ENCODE measurements at regions not wholly inside any gene's neighbourhood (a gene's known extent, or its start where the extent isn't known, plus 50 kb on each side); places are given as distances from the start of the nearest gene placed in this dataset.

- H4K20me1 ChIP-seq (ENCODE audit: insufficient read depth, low read length): no peaks in the 10 kb centered on the region
- DNase-seq (ENCODE audit: insufficient read length, low spot score, missing footprints): no peak
- H3K9me3 ChIP-seq (ENCODE audit: low read depth, low read length): no peaks in the 10 kb centered on the region
- H3K4me1 ChIP-seq (ENCODE audit: insufficient read depth, low read length): no peaks in the 10 kb centered on the region
- no peak overlapping the region for H2AFZ ChIP-seq (ENCODE audit: low read length)
- H3K4me3 ChIP-seq (ENCODE audit: insufficient read depth, low read length): no peak overlapping the region
- no peaks in the 10 kb centered on the region for H3K79me2 ChIP-seq (ENCODE audit: insufficient read depth, low read length)
- TF ChIP-seq CTCF (IDR thresholded peaks at IDR 0.05; ENCODE audit: extremely low read depth, low read depth, low read length): no peak
- H3K27ac ChIP-seq (ENCODE audit: low read depth, low read length): no peak overlapping the region
- H3K27me3 ChIP-seq (ENCODE audit: insufficient read depth, low read length): no peaks in the 10 kb centered on the region
- no peak overlapping the region for H3K4me2 ChIP-seq (ENCODE audit: insufficient read depth, low read length)
- H3K36me3 ChIP-seq (ENCODE audit: insufficient read depth, low read length): no peaks in the 10 kb centered on the region
Observed at GRCh38 chrX:140355922-140356321, 148.9 kb downstream of the SOX3 start.

GRCh38 chrX:140355429-140355828 is 149.4 kb downstream of the SOX3 start:
- TF ChIP-seq CTCF (IDR thresholded peaks at IDR 0.05; ENCODE audit: extremely low read depth, low read depth, low read length): no peak
- Histone ChIP-seq H4K20me1 (ENCODE audit: insufficient read depth, low read length) (no peaks in the 10 kb centered on the region), H3K9me3 (ENCODE audit: low read depth, low read length) (no peaks in the 10 kb centered on the region)

GRCh38 chrX:140354431-140355120 is 150.3 kb downstream of the SOX3 start:
- H3K4me3 ChIP-seq (ENCODE audit: insufficient read depth, low read length): no peak overlapping the region
- H3K36me3 ChIP-seq (ENCODE audit: insufficient read depth, low read length): no peaks in the 10 kb centered on the region
- H4K20me1 ChIP-seq (ENCODE audit: insufficient read depth, low read length): no peaks in the 10 kb centered on the region
- no peak for DNase-seq (ENCODE audit: insufficient read length, low spot score, missing footprints)
- no peak overlapping the region for H2AFZ ChIP-seq (ENCODE audit: low read length)
- H3K9me3 ChIP-seq (ENCODE audit: low read depth, low read length): no peaks in the 10 kb centered on the region
- H3K27ac ChIP-seq (ENCODE audit: low read depth, low read length): no peak overlapping the region
- no peaks in the 10 kb centered on the region for H3K4me1 ChIP-seq (ENCODE audit: insufficient read depth, low read length)
- H3K79me2 ChIP-seq (ENCODE audit: insufficient read depth, low read length): no peaks in the 10 kb centered on the region
- H3K4me2 ChIP-seq (ENCODE audit: insufficient read depth, low read length): no peak overlapping the region
- no peak for TF ChIP-seq CTCF (IDR thresholded peaks at IDR 0.05; ENCODE audit: extremely low read depth, low read depth, low read length)
- no peaks in the 10 kb centered on the region for H3K27me3 ChIP-seq (ENCODE audit: insufficient read depth, low read length)

More at GRCh38 chrX:140355429-140355828, 149.4 kb downstream of the SOX3 start:
- no peaks in the 10 kb centered on the region for H3K36me3 ChIP-seq (ENCODE audit: insufficient read depth, low read length)
- no peak for DNase-seq (ENCODE audit: insufficient read length, low spot score, missing footprints)
- no peaks in the 10 kb centered on the region for H3K4me1 ChIP-seq (ENCODE audit: insufficient read depth, low read length)
- H3K27ac ChIP-seq (ENCODE audit: low read depth, low read length): no peak overlapping the region
- H3K4me2 ChIP-seq (ENCODE audit: insufficient read depth, low read length): no peak overlapping the region
- no peaks in the 10 kb centered on the region for H3K27me3 ChIP-seq (ENCODE audit: insufficient read depth, low read length)
- no peaks in the 10 kb centered on the region for H3K79me2 ChIP-seq (ENCODE audit: insufficient read depth, low read length)
- H2AFZ ChIP-seq (ENCODE audit: low read length): no peak overlapping the region
- no peak overlapping the region for H3K4me3 ChIP-seq (ENCODE audit: insufficient read depth, low read length)

GRCh38 chrX:140346729-140347128 is 158.1 kb downstream of the SOX3 start:
- no peaks in the 10 kb centered on the region for H4K20me1 ChIP-seq (ENCODE audit: insufficient read depth, low read length)
- no peak overlapping the region for H3K4me3 ChIP-seq (ENCODE audit: insufficient read depth, low read length)
- H3K9me3 ChIP-seq (ENCODE audit: low read depth, low read length): no peaks in the 10 kb centered on the region
- TF ChIP-seq CTCF (IDR thresholded peaks at IDR 0.05; ENCODE audit: extremely low read depth, low read depth, low read length): no peak
- H3K27me3 ChIP-seq (ENCODE audit: insufficient read depth, low read length): no peaks in the 10 kb centered on the region
- no peak overlapping the region for H2AFZ ChIP-seq (ENCODE audit: low read length)
- H3K36me3 ChIP-seq (ENCODE audit: insufficient read depth, low read length): no peaks in the 10 kb centered on the region
- H3K27ac ChIP-seq (ENCODE audit: low read depth, low read length): no peak overlapping the region
- no peaks in the 10 kb centered on the region for H3K4me1 ChIP-seq (ENCODE audit: insufficient read depth, low read length)
- no peaks in the 10 kb centered on the region for H3K79me2 ChIP-seq (ENCODE audit: insufficient read depth, low read length)
- peak; percentile 23 for DNase-seq (ENCODE audit: insufficient read length, low spot score, missing footprints)
- H3K4me2 ChIP-seq (ENCODE audit: insufficient read depth, low read length): no peak overlapping the region

All from osteoblast (primary cell).